HG03108 (cell line): ENCODE measurements at regions not wholly inside any gene's neighbourhood (a gene's known extent, or its start where the extent isn't known, plus 50 kb on each side); places are given as distances from the start of the nearest gene placed in this dataset.
"Not testable (repeated sequence)": the region's sequence is repeated elsewhere in the genome, so short reads cannot be mapped to it uniquely, and the experiment has no call there.

Experiments used
- ATAC-seq: cut with Tn5 transposase; IDR thresholded peaks from one replicate; pipeline ENCODE4 v1.9.1; 2021; ENCODE audit warnings: moderate library complexity; ENCODE audit not compliant: unreplicated experiment

DNA sequence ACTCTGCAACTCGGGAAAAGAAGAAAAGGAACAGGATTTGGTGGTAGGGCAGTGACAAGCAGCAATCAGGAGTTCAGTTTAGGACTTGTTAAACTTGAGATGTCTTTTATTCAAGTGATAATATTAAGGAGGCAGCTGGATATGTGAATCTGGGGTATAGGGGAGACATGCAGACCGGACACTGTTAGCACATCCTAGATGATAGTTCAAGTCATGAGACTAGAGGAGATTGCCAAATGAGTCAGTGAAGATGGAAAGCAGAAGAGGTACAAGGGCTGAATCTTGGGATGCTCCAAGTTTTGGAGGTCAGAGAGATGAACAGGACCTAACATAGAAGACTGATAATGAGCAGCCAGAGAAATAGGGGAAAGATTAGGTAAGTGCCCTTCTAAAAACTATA is 69.5 kb upstream of the PSME4 start:
- no peak for ATAC-seq

GRCh38 chr2:54038835-54039234 is 68.0 kb upstream of the PSME4 start:
- no peak for ATAC-seq

GRCh38 chr2:54031288-54031687 is 60.5 kb upstream of the PSME4 start:
- ATAC-seq, result not testable (repeated sequence)

- no peak for ATAC-seq
Measured at GRCh38 chr2:54030806-54031205, 60.0 kb upstream of the PSME4 start.

DNA sequence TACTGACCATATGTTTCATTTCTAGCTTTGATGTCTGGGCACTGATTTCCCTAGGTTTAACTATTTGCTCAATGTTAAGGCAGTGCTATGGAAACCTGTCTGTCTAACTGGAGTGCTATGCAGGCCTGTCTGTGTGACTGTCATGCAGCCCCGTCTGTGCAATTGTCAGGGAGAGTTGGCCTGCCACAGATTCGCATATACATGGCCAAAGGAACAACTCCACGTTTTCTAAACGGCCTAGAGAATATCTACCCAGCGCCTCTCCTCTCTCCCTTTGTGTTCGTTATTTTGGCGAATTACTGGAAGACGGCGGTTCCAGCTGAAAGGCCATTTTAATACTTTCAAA is 59.6 kb upstream of the PSME4 start:
- no peak for ATAC-seq

- ATAC-seq, result no peak
Measured at GRCh38 chr2:54029721-54030395, 59.1 kb upstream of the PSME4 start.

DNA sequence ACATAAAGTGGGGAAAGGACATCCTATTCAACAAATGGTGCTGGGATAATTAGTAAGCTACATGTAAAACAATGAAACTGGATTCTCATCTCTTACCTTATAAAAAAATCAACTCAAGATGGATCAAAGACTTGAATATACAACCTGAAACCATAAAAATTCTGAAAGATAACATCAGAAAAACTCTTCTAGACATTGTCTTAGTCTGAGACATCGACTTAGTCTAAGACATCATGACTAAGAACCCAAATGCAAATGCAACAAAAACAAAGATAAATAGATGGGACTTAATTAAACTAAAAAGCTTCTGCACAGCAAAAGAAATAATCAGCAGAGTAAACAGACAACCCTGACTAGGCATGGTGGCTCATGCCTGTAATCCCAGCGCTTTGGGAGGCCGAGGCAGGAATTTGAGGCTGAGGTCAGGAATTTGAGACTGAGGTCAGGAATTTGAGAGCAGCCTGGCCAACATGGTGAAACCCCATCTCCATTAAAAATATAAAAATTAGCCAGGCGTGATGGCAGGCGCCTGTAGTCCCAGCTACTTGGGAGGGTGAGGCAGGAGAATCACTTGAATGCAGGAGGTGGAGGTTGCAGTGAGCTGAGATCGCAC is 54.8 kb upstream of the PSME4 start:
- not testable (repeated sequence) for ATAC-seq

DNA sequence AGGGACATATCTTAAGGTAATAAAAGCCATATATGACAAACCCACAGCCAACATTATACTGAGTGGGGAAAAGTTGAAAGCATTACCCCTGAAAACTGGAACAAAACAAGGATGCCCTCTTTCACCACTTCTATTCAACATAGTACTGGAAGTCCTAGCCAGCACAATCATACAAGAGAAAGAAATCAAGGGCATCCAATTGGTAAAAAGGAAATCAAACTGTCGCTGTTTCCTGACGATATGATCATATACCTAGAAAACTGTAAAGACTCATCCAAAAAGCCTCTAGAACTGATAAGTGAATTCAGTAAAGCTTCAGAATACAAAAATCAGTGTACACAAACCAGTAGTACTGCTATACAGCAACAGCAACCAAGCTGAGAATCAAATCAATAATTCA is 53.8 kb upstream of the PSME4 start:
- no peak for ATAC-seq

DNA sequence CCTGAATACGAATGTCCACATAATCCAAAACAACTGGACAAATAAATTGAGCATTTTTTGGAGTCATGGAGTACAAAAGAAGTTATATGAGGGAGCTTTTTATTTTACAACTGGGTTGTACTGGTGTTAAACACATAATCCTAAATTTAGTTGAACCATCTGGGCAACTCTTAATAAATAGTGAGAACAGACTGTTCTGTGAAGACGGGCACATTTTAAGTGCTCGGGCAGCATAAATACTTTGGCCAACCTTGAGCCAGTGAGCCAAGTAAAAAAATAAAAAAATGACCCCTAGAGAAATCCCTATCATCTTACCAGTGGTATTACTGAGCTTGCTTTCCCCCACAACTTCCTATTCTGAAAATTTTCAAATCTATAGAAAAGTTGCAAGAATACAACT is 50.9 kb upstream of the PSME4 start:
- ATAC-seq, result no peak

GRCh38 chr2:54020793-54021414 is 50.1 kb upstream of the PSME4 start:
- no peak for ATAC-seq
